Skeletal muscle tissue (tissue), 3 donors: ENCODE measurements at regions not wholly inside any gene's neighbourhood (a gene's known extent, or its start where the extent isn't known, plus 50 kb on each side); places are given as distances from the start of the nearest gene placed in this dataset.
"Not testable (repeated sequence)": the region's sequence is repeated elsewhere in the genome, so short reads cannot be mapped to it uniquely, and the experiment has no call there.

Experiments
- H3K27ac ChIP-seq: one replicate; pipeline ENCODE4 v1.7.0; 2013; ENCODE audit warnings: mild to moderate bottlenecking, low read depth, low read length, inconsistent platforms
- H3K27me3 ChIP-seq, 3 donors: one replicate each; pipeline ENCODE4 v1.7.0; 2013; ENCODE audit warnings: low read length in 3 of 3; ENCODE audit not compliant: control insufficient read depth in 3 of 3, insufficient read depth in 3 of 3
- H3K36me3 ChIP-seq, 3 donors: one replicate each; pipeline ENCODE4 v1.7.0; 2013; ENCODE audit warnings: low read length in 3 of 3; ENCODE audit not compliant: control insufficient read depth in 3 of 3, insufficient read depth in 3 of 3
- H3K4me1 ChIP-seq, 3 donors: one replicate each; pipeline ENCODE4 v1.7.0; 2013; ENCODE audit warnings: low read length in 3 of 3, mild to moderate bottlenecking in 3 of 3; ENCODE audit not compliant: control insufficient read depth in 3 of 3, insufficient read depth in 3 of 3
- H3K4me3 ChIP-seq, 3 donors: one replicate each; pipeline ENCODE4 v1.7.0; 2013; ENCODE audit warnings: low read length in 3 of 3
- H3K9ac ChIP-seq, 3 donors: one replicate each; pipeline ENCODE4 v1.7.0; 2013; ENCODE audit warnings: low read length in 3 of 3, mild to moderate bottlenecking in 3 of 3, moderate library complexity in 2 of 3, low read depth in 1 of 3
- H3K9me3 ChIP-seq, 3 donors: one replicate each; pipeline ENCODE4 v1.7.0; 2013; ENCODE audit warnings: low read length in 3 of 3; ENCODE audit not compliant: control insufficient read depth in 3 of 3
- donor health status: Osteomylitis.

DNA sequence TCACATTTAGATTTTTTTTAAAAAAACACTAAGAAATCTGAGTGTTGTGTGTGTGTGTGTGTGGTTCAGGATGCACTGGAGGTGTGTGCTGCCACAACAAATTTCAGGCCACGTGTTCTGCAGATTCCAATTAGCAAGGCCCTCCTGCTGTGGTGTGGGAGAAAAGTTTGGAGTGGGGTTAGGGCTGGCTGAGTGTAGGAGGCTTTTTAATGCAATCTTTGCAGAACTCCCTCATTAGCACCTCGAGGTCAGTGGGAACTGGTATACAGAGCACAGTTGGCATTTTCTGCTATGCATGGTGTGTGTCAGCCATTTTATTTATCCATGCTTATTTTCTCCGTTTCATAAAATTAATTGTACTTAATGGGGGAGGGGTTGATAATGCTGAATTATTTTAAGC, 187.6 kb downstream of the SOX4 start:
- no peaks in the 10 kb centered on the region for H3K36me3 ChIP-seq
- no peaks in the 10 kb centered on the region for H3K4me1 ChIP-seq
- no peaks in the 10 kb centered on the region for H3K27me3 ChIP-seq
- no peak overlapping the region for H3K4me3 ChIP-seq
- no peak overlapping the region for H3K9ac ChIP-seq
- no peak overlapping the region for H3K27ac ChIP-seq
- H3K9me3 ChIP-seq, result no peaks in the 10 kb centered on the region

- no peaks in the 10 kb centered on the region for H3K9me3 ChIP-seq
Measured at GRCh38 chr6:21785164-21785563, 191.6 kb downstream of the SOX4 start.

DNA sequence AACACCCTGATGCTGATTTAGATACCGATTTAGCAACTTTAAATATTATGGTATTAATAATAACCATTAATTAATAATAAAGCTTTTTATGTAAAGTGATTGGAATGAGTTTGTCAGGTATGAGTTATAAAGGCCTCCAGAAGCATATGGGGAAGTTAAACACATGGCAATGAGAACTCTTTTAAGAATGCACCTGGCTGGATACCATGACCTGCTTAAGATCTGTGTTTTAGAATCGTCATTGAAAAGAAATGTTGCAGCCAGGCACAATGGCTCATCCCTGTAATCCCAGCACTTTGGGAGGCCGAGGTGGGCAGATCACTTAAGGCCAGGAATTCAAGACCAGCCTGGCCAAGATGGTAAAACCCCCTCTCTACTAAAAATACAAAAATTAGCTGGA, 197.5 kb downstream of the SOX4 start:
- Histone ChIP-seq H3K9me3 (no peaks in the 10 kb centered on the region), H3K9ac (no peak overlapping the region), H3K27me3 (no peaks in the 10 kb centered on the region), H3K36me3 (no peaks in the 10 kb centered on the region), H3K4me1 (no peaks in the 10 kb centered on the region), H3K27ac (no peak overlapping the region), H3K4me3 (no peak overlapping the region)

More at GRCh38 chr6:21785164-21785563, 191.6 kb downstream of the SOX4 start:
- Histone ChIP-seq H3K4me1 (no peaks in the 10 kb centered on the region), H3K9ac (no peak overlapping the region), H3K27me3 (no peaks in the 10 kb centered on the region), H3K36me3 (no peaks in the 10 kb centered on the region), H3K27ac (no peak overlapping the region), H3K4me3 (no peak overlapping the region)

GRCh38 chr6:21791581-21791980, 198.0 kb downstream of the SOX4 start:
- no peaks in the 10 kb centered on the region for H3K4me1 ChIP-seq
- no peaks in the 10 kb centered on the region for H3K36me3 ChIP-seq
- H3K9me3 ChIP-seq, result no peaks in the 10 kb centered on the region
- no peaks in the 10 kb centered on the region for H3K27me3 ChIP-seq
- no peak overlapping the region for H3K4me3 ChIP-seq
- no peak overlapping the region for H3K9ac ChIP-seq
- no peak overlapping the region for H3K27ac ChIP-seq

GRCh38 chr6:21792177-21792576, 198.6 kb downstream of the SOX4 start:
- H3K9ac ChIP-seq, result no peak overlapping the region
- H3K36me3 ChIP-seq, result no peaks in the 10 kb centered on the region
- H3K9me3 ChIP-seq, result no peaks in the 10 kb centered on the region
- H3K4me3 ChIP-seq, result no peak overlapping the region
- H3K27ac ChIP-seq, result no peak overlapping the region
- H3K4me1 ChIP-seq, result no peaks in the 10 kb centered on the region
- no peaks in the 10 kb centered on the region for H3K27me3 ChIP-seq

GRCh38 chr6:21796979-21797378, 203.4 kb downstream of the SOX4 start:
- H3K4me3 ChIP-seq, H3K9me3 ChIP-seq, H3K36me3 ChIP-seq, H3K9ac ChIP-seq, H3K27ac ChIP-seq, H3K27me3 ChIP-seq, H3K4me1 ChIP-seq: not testable (repeated sequence)

GRCh38 chr6:21798468-21798867, 204.9 kb downstream of the SOX4 start:
- Histone ChIP-seq H3K4me1 (no peaks in the 10 kb centered on the region), H3K36me3 (no peaks in the 10 kb centered on the region), H3K27me3 (no peaks in the 10 kb centered on the region), H3K4me3 (no peak overlapping the region), H3K9ac (no peak overlapping the region), H3K27ac (no peak overlapping the region), H3K9me3 (no peaks in the 10 kb centered on the region)

GRCh38 chr6:21800330-21800729, 206.8 kb downstream of the SOX4 start:
- Histone ChIP-seq H3K27me3 (no peaks in the 10 kb centered on the region), H3K9me3 (no peaks in the 10 kb centered on the region), H3K9ac (no peak overlapping the region), H3K4me1 (no peaks in the 10 kb centered on the region), H3K36me3 (no peaks in the 10 kb centered on the region), H3K27ac (no peak overlapping the region), H3K4me3 (no peak overlapping the region)

DNA sequence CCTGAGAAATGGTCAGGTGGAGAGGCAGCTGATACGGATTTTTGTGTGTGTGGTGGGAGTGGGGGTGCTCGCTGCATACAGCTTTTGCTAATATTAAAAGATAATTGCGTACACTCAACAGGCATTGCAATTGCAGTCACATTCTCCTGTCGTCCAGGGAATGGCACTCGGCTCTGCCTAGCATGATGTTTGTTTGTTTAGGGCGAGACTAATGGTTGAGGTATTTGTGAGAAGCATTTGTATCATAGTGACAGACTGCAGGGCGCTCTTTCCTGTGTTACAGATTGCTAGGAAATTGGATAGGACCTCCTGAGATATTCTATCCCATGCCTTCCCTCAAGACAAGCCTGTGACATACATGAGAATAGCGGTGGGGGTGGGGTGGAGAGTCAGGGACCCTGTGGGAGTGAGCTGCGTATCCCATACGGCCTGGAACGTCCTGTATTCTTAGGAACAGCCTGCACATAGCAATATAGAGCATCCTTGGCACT, 207.4 kb downstream of the SOX4 start:
- Histone ChIP-seq H3K36me3 (no peaks in the 10 kb centered on the region), H3K27ac (no peak overlapping the region), H3K4me1 (no peaks in the 10 kb centered on the region), H3K9me3 (no peaks in the 10 kb centered on the region), H3K4me3 (no peak overlapping the region), H3K9ac (no peak overlapping the region), H3K27me3 (no peaks in the 10 kb centered on the region)

GRCh38 chr6:21801446-21802174, 208.1 kb downstream of the SOX4 start:
- no peak overlapping the region for H3K9ac ChIP-seq

More at GRCh38 chr6:21801446-21802174, 208.1 kb downstream of the SOX4 start:
- Histone ChIP-seq H3K4me3 (no peak overlapping the region), H3K4me1 (no peaks in the 10 kb centered on the region), H3K27ac (no peak overlapping the region), H3K9me3 (no peaks in the 10 kb centered on the region), H3K27me3 (no peaks in the 10 kb centered on the region), H3K36me3 (no peaks in the 10 kb centered on the region)
